LNCaP clone FGC (cell line): ENCODE measurements at regions not wholly inside any gene's neighbourhood (a gene's known extent, or its start where the extent isn't known, plus 50 kb on each side); places are given as distances from the start of the nearest gene placed in this dataset.

Experiments
- DNase-seq: peaks from one replicate; pipeline ENCODE4 v3.0.0-alpha.2; 2011; ENCODE audit warnings: low read depth
- H3K4me3 ChIP-seq: 2 replicates; pipeline ENCODE4 v1.5.1; 2011; ENCODE audit warnings: mild to moderate bottlenecking, low read depth, low read length, control low read depth
- CTCF ChIP-seq: IDR thresholded peaks from 2 replicates; pipeline ENCODE4 v1.5.1; 2012; ENCODE audit warnings: mild to moderate bottlenecking; ENCODE audit not compliant: control insufficient read depth, insufficient read depth; ENCODE audit errors: extremely low read depth

- TF ChIP-seq CTCF, result no peak
- H3K4me3 ChIP-seq, result no peak overlapping the region
- DNase-seq, result no peak
Observed at GRCh38 chr7:115582956-115583355, 447.6 kb downstream of the TFEC start.

- no peak for DNase-seq
- TF ChIP-seq CTCF, result no peak
Observed at GRCh38 chr7:115578576-115578975, 452.0 kb downstream of the TFEC start.

GRCh38 chr7:115574681-115575291 lies 455.8 kb downstream of the TFEC start:
- TF ChIP-seq CTCF, result no peak
- no peak for DNase-seq
- no peak overlapping the region for H3K4me3 ChIP-seq

More at GRCh38 chr7:115578576-115578975, 452.0 kb downstream of the TFEC start:
- no peak overlapping the region for H3K4me3 ChIP-seq

GRCh38 chr7:115572111-115572510 lies 458.5 kb downstream of the TFEC start:
- H3K4me3 ChIP-seq, result no peak overlapping the region
- DNase-seq, result no peak
- no peak for TF ChIP-seq CTCF

GRCh38 chr7:115561335-115562110 lies 469.0 kb downstream of the TFEC start:
- TF ChIP-seq CTCF, result no peak
- no peak overlapping the region for H3K4me3 ChIP-seq
- DNase-seq, result no peak

GRCh38 chr7:115559877-115560276 lies 470.7 kb downstream of the TFEC start:
- H3K4me3 ChIP-seq, result no peak overlapping the region
- no peak for TF ChIP-seq CTCF
- DNase-seq, result no peak
